ENCODE measurements at regions not wholly inside any gene's neighbourhood (a gene's known extent, or its start where the extent isn't known, plus 50 kb on each side); places are given as distances from the start of the nearest gene placed in this dataset.

DNA sequence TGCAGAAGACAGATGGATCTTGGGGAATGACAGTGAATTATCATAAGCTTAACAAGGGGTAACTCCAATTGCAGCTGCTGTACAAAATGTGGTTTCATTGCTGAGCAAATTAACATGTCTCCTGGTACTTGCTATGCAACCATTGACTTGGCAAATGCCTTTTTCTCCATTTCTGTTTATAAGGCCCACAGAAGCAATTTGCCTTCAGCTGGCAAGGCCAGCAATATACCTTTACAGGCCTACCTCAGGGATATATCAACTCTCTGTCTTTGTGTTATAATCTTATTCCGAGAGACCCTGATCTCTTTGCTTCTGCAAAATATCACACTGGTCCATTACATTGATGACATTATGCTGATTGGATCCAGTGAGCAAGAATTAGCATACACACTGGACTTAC, 52.7 kb upstream of the KIAA0040 start:
- Histone ChIP-seq H3K4me3 (no peak overlapping the region), H3K9me3 (no peaks in the 10 kb centered on the region), H3K27ac (no peak overlapping the region), H3K4me1 (no peaks in the 10 kb centered on the region), H3K36me3 (no peaks in the 10 kb centered on the region), H3K27me3 (no peaks in the 10 kb centered on the region)
- no peak for DNase-seq
- intact Hi-C loops (cut with DNase I): no loop called here
- no peak for ATAC-seq
- TF ChIP-seq, protein P1, sequence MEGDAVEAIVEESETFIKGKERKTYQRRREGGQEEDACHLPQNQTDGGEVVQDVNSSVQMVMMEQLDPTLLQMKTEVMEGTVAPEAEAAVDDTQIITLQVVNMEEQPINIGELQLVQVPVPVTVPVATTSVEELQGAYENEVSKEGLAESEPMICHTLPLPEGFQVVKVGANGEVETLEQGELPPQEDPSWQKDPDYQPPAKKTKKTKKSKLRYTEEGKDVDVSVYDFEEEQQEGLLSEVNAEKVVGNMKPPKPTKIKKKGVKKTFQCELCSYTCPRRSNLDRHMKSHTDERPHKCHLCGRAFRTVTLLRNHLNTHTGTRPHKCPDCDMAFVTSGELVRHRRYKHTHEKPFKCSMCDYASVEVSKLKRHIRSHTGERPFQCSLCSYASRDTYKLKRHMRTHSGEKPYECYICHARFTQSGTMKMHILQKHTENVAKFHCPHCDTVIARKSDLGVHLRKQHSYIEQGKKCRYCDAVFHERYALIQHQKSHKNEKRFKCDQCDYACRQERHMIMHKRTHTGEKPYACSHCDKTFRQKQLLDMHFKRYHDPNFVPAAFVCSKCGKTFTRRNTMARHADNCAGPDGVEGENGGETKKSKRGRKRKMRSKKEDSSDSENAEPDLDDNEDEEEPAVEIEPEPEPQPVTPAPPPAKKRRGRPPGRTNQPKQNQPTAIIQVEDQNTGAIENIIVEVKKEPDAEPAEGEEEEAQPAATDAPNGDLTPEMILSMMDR (IDR thresholded peaks at IDR 0.05): no peak

GRCh38 chr1:175244206-175244605, 51.6 kb upstream of the KIAA0040 start:
- H3K9me3 ChIP-seq: no peaks in the 10 kb centered on the region
- DNase-seq: no peak
- TF ChIP-seq, protein P1 (IDR thresholded peaks at IDR 0.05): no peak

More at GRCh38 chr1:175244206-175244605, 51.6 kb upstream of the KIAA0040 start:
- ATAC-seq: no peak
- Histone ChIP-seq H3K4me3 (no peak overlapping the region), H3K27ac (no peak overlapping the region), H3K36me3 (no peaks in the 10 kb centered on the region), H3K4me1 (no peaks in the 10 kb centered on the region), H3K27me3 (no peaks in the 10 kb centered on the region)
- intact Hi-C loops (cut with DNase I): no loop called here
